Mesenchymal stem cell (in vitro differentiated cells and primary cell): ENCODE measurements at regions not wholly inside any gene's neighbourhood (a gene's known extent, or its start where the extent isn't known, plus 50 kb on each side); places are given as distances from the start of the nearest gene placed in this dataset.

Experiments
- DNase-seq: peaks from one replicate; pipeline ENCODE4 v3.0.0-alpha.2; 2013
- H2AFZ ChIP-seq: one replicate; pipeline ENCODE4 v1.6.1; 2013; ENCODE audit warnings: low read depth, mild to moderate bottlenecking, control low read depth, inconsistent platforms, low read length, moderate library complexity
- H2AK5ac ChIP-seq: 2 replicates; pipeline ENCODE4 v1.6.1; 2013; ENCODE audit warnings: low read length, moderate library complexity, mild to moderate bottlenecking, inconsistent platforms; ENCODE audit not compliant: severe bottlenecking
- H2BK120ac ChIP-seq: one replicate; pipeline ENCODE4 v1.6.1; 2013; ENCODE audit warnings: low read depth, mild to moderate bottlenecking, inconsistent platforms, low read length, moderate library complexity
- H2BK12ac ChIP-seq, 2 experiments: one replicate each; pipeline ENCODE4 v1.6.1; 2013; ENCODE audit warnings: inconsistent platforms in 2 of 2, low read length in 2 of 2, mild to moderate bottlenecking in 2 of 2, moderate library complexity in 2 of 2, control low read depth in 1 of 2
- H2BK15ac ChIP-seq: one replicate; pipeline ENCODE4 v1.6.1; 2013; ENCODE audit warnings: mild to moderate bottlenecking, low read depth, inconsistent platforms; ENCODE audit not compliant: poor library complexity, severe bottlenecking
- H2BK5ac ChIP-seq: 2 replicates; pipeline ENCODE4 v1.6.1; 2013; ENCODE audit warnings: low read depth, mild to moderate bottlenecking, low read length, control low read depth, inconsistent platforms; ENCODE audit not compliant: poor library complexity, severe bottlenecking
- H3K14ac ChIP-seq, 2 experiments: one replicate each; pipeline ENCODE4 v1.6.1; 2013; ENCODE audit warnings: inconsistent platforms in 2 of 2, low read length in 2 of 2, control low read depth in 1 of 2, mild to moderate bottlenecking in 1 of 2, moderate library complexity in 1 of 2
- H3K18ac ChIP-seq, 2 experiments: one replicate each; pipeline ENCODE4 v1.6.1; 2013; ENCODE audit warnings: inconsistent platforms in 2 of 2, low read length in 2 of 2, control low read depth in 1 of 2, low read depth in 1 of 2, mild to moderate bottlenecking in 1 of 2
- H3K23ac ChIP-seq, 2 experiments: one replicate each; pipeline ENCODE4 v1.6.1; 2013; ENCODE audit warnings: inconsistent platforms in 2 of 2, low read length in 2 of 2, mild to moderate bottlenecking in 2 of 2, moderate library complexity in 2 of 2, control low read depth in 1 of 2
- H3K27ac ChIP-seq: 2 replicates; pipeline ENCODE4 v1.5.1; 2013; ENCODE audit warnings: mild to moderate bottlenecking, moderate library complexity, low read length, control low read depth, inconsistent platforms; ENCODE audit not compliant: poor library complexity, severe bottlenecking
- H3K27me3 ChIP-seq, 2 experiments: 2 replicates each; pipeline versions ENCODE4 v1.6.1 to v1.7.0; 2013; ENCODE audit warnings: low read length in 2 of 2, mild to moderate bottlenecking in 2 of 2, moderate library complexity in 2 of 2, control low read depth in 1 of 2, inconsistent platforms in 1 of 2; ENCODE audit not compliant: control insufficient read depth in 1 of 2, insufficient read depth in 1 of 2
- H3K36me3 ChIP-seq, 2 experiments: 2 replicates each; pipeline versions ENCODE4 v1.6.1 to v1.7.0; 2013; ENCODE audit warnings: low read length in 2 of 2, control low read depth in 1 of 2, inconsistent platforms in 1 of 2, low read depth in 1 of 2, mild to moderate bottlenecking in 1 of 2; ENCODE audit not compliant: insufficient read depth in 2 of 2, control insufficient read depth in 1 of 2
- H3K4ac ChIP-seq, 2 experiments: one replicate each; pipeline ENCODE4 v1.6.1; 2013; ENCODE audit warnings: inconsistent platforms in 2 of 2, low read length in 2 of 2, mild to moderate bottlenecking in 2 of 2, moderate library complexity in 2 of 2, control low read depth in 1 of 2, low read depth in 1 of 2
- H3K4me1 ChIP-seq: 2 replicates; pipeline ENCODE4 v1.6.1; 2013; ENCODE audit warnings: low read depth, low read length, control low read depth; ENCODE audit not compliant: control insufficient read depth, insufficient read depth
- H3K4me2 ChIP-seq: 2 replicates; pipeline ENCODE4 v1.6.1; 2013; ENCODE audit warnings: low read length, mild to moderate bottlenecking, inconsistent platforms; ENCODE audit not compliant: poor library complexity, severe bottlenecking
- H3K4me3 ChIP-seq, 2 experiments: 2 replicates each; pipeline versions ENCODE4 v1.5.1 to v1.7.0; 2013; ENCODE audit warnings: low read length in 2 of 2, mild to moderate bottlenecking in 2 of 2, control low read depth in 1 of 2, low read depth in 1 of 2; ENCODE audit not compliant: insufficient read depth in 1 of 2
- H3K79me1 ChIP-seq: replicated peaks from 2 replicates; pipeline ENCODE4 v1.6.1; 2013; ENCODE audit warnings: mild to moderate bottlenecking, control low read depth, low read length, inconsistent platforms; ENCODE audit not compliant: poor library complexity, severe bottlenecking
- H3K9ac ChIP-seq: 2 replicates; pipeline ENCODE4 v1.7.0; 2013; ENCODE audit warnings: mild to moderate bottlenecking, low read length, moderate library complexity
- H3K9me3 ChIP-seq: 2 replicates; pipeline ENCODE4 v1.7.0; 2013; ENCODE audit warnings: mild to moderate bottlenecking, low read length; ENCODE audit not compliant: control insufficient read depth
- H4K8ac ChIP-seq: one replicate; pipeline ENCODE4 v1.6.1; 2013; ENCODE audit warnings: inconsistent platforms, mild to moderate bottlenecking, low read length, moderate library complexity
- H4K91ac ChIP-seq: one replicate; pipeline ENCODE4 v1.6.1; 2013; ENCODE audit warnings: mild to moderate bottlenecking, low read length, inconsistent platforms
- WGBS: methylation state at CpG from one replicate; pipeline ENCODE4 v1.1.7; 2013; ENCODE audit warnings: mixed read lengths; 5-methylcytosine and 5-hydroxymethylcytosine counted together

- H3K23ac ChIP-seq = no peak overlapping the region
- H3K14ac ChIP-seq = no peak overlapping the region
- H2BK15ac ChIP-seq = no peak overlapping the region
- no peaks in the 10 kb centered on the region for H3K9me3 ChIP-seq
- no peak overlapping the region for H3K9ac ChIP-seq
- no peak overlapping the region for H4K8ac ChIP-seq
- no peak overlapping the region for H3K4me3 ChIP-seq
- no peak overlapping the region for H2BK5ac ChIP-seq
- no peaks in the 10 kb centered on the region for H3K4me1 ChIP-seq
- no peak overlapping the region for H3K27ac ChIP-seq
- no peak overlapping the region for H2AFZ ChIP-seq
- no peak overlapping the region for H2BK12ac ChIP-seq
- H4K91ac ChIP-seq = no peak overlapping the region
- H3K27me3 ChIP-seq = no peaks in the 10 kb centered on the region
- whole genome bisulfite sequencing = 55% methylated on average over 4 of the region's 5 CpGs
- H3K79me1 ChIP-seq = no peaks in the 10 kb centered on the region
- no peak overlapping the region for H3K4ac ChIP-seq
- H3K4me2 ChIP-seq = no peak overlapping the region
- no peak for DNase-seq
- H2AK5ac ChIP-seq = no peak overlapping the region
- H3K18ac ChIP-seq = no peak overlapping the region
- H3K36me3 ChIP-seq = no peaks in the 10 kb centered on the region
- H2BK120ac ChIP-seq = no peak overlapping the region
These were observed 318.8 kb downstream of the SLITRK1 start for GRCh38 chr13:83563499-83563898.

- no peak overlapping the region for H3K14ac ChIP-seq
- no peak overlapping the region for H3K9ac ChIP-seq
- no peak overlapping the region for H3K4me3 ChIP-seq
- no peaks in the 10 kb centered on the region for H3K4me1 ChIP-seq
- H3K79me1 ChIP-seq = no peaks in the 10 kb centered on the region
- no peak overlapping the region for H2BK5ac ChIP-seq
- no peak overlapping the region for H2AK5ac ChIP-seq
- no peak overlapping the region for H3K4me2 ChIP-seq
- DNase-seq = no peak
- no peaks in the 10 kb centered on the region for H3K36me3 ChIP-seq
- H3K9me3 ChIP-seq = no peaks in the 10 kb centered on the region
- no peak overlapping the region for H3K27ac ChIP-seq
- H3K23ac ChIP-seq = no peak overlapping the region
- H3K18ac ChIP-seq = no peak overlapping the region
- no peak overlapping the region for H2BK15ac ChIP-seq
- no peak overlapping the region for H2BK120ac ChIP-seq
- WGBS = no CpG with 5 or more reads among the region's 2 CpGs
- no peak overlapping the region for H2AFZ ChIP-seq
- no peak overlapping the region for H3K4ac ChIP-seq
- no peak overlapping the region for H2BK12ac ChIP-seq
- no peak overlapping the region for H4K8ac ChIP-seq
- no peak overlapping the region for H4K91ac ChIP-seq
- H3K27me3 ChIP-seq = no peaks in the 10 kb centered on the region
These were observed 324.4 kb downstream of the SLITRK1 start for GRCh38 chr13:83557845-83558244.

DNA sequence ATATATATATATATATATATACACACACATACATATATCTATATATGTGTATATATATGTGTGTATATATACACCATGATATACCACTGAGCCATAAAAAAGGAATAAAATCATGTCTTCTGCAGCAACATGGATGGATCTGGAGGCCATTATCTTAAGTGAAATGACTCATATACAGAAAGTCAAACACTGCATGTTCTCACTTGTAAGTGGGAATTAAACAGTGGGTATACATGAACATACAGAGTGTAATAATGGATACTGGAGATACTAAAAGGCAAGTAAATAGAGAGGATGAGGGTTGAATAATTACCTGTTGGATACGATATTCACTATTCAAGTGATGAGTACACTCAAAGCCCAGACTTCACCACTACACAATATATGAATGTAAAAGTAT is 332.6 kb downstream of the SLITRK1 start:
- Histone ChIP-seq H4K91ac (no peak overlapping the region), H2AFZ (no peak overlapping the region), H3K18ac (no peak overlapping the region), H3K27ac (no peak overlapping the region), H3K4me1 (no peaks in the 10 kb centered on the region), H2BK120ac (no peak overlapping the region), H3K4ac (no peak overlapping the region), H3K4me2 (no peak overlapping the region), H3K27me3 (no peaks in the 10 kb centered on the region), H3K36me3 (no peaks in the 10 kb centered on the region), H2BK12ac (no peak overlapping the region), H3K23ac (no peak overlapping the region), H2BK5ac (no peak overlapping the region), H2BK15ac (no peak overlapping the region), H2AK5ac (no peak overlapping the region), H3K9ac (no peak overlapping the region), H3K14ac (no peak overlapping the region), H3K4me3 (no peak overlapping the region), H4K8ac (no peak overlapping the region), H3K79me1 (no peaks in the 10 kb centered on the region), H3K9me3 (peaks cover 10% of the 10 kb centered on the region)
- DNase-seq = no peak
- WGBS = no CpG with 5 or more reads among the region's 1 CpG

GRCh38 chr13:83547043-83547442 is 335.2 kb downstream of the SLITRK1 start:
- H3K4me2 ChIP-seq = no peak overlapping the region
- no peak overlapping the region for H2AK5ac ChIP-seq
- H2AFZ ChIP-seq = no peak overlapping the region
- H3K14ac ChIP-seq = no peak overlapping the region
- no peak overlapping the region for H2BK5ac ChIP-seq
- H3K27ac ChIP-seq = no peak overlapping the region
- H3K4me3 ChIP-seq = no peak overlapping the region
- H3K79me1 ChIP-seq = no peaks in the 10 kb centered on the region
- no peak overlapping the region for H3K9ac ChIP-seq
- no CpG with 5 or more reads among the region's 1 CpG for WGBS
- no peak overlapping the region for H4K91ac ChIP-seq
- H3K4me1 ChIP-seq = no peaks in the 10 kb centered on the region
- no peak overlapping the region for H3K4ac ChIP-seq
- peaks cover 10% of the 10 kb centered on the region for H3K9me3 ChIP-seq
- H3K36me3 ChIP-seq = no peaks in the 10 kb centered on the region
- no peaks in the 10 kb centered on the region for H3K27me3 ChIP-seq
- H2BK15ac ChIP-seq = no peak overlapping the region
- no peak overlapping the region for H3K18ac ChIP-seq
- H2BK12ac ChIP-seq = no peak overlapping the region
- no peak overlapping the region for H2BK120ac ChIP-seq
- H4K8ac ChIP-seq = no peak overlapping the region
- DNase-seq = no peak
- H3K23ac ChIP-seq = no peak overlapping the region
